NCI-H2196 treated with DMSO at 0.1 percent for 48 hours (cell line): ENCODE measurements at regions not wholly inside any gene's neighbourhood (a gene's known extent, or its start where the extent isn't known, plus 50 kb on each side); places are given as distances from the start of the nearest gene placed in this dataset.
"Not testable (repeated sequence)": the region's sequence is repeated elsewhere in the genome, so short reads cannot be mapped to it uniquely, and the experiment has no call there.

Source experiments
- DNase-seq: peaks from one replicate; lab custom pipeline; 2025; ENCODE audit not compliant: unreplicated experiment; lab: John Stamatoyannopoulos, UW

DNA sequence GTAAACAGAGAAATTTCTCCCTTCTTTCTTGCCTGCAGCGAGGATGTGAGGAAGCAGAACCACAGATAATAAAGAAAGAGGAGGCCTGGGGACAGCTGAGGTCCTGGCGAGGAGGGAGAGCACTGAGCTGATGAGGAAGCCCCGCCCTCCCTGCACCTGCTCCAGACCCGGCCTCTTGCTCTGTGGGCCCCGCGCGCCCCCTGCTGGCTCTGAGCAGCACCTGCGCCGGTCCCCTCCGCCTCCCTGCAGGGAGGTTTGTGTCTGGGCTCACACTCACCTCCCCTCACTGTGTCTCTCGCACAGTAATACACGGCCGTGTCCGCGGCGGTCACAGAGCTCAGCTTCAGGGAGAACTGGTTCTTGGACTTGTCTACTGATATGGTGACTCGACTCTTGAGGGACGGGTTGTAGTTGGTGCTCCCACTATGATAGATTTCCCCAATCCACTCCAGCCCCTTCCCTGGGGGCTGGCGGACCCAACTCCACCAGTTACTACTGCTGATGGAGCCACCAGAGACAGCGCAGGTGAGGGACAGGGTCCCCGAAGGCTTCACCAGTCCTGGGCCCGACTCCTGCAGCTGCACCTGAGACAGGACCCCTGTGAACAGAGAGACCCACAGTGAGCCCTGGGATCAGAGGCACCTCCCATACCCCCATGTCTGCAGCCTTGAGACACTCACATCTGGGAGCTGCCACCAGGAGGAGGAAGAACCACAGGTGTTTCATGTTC lies 485.4 kb downstream of the TMEM121 start:
- DNase-seq: not testable (repeated sequence)

DNA sequence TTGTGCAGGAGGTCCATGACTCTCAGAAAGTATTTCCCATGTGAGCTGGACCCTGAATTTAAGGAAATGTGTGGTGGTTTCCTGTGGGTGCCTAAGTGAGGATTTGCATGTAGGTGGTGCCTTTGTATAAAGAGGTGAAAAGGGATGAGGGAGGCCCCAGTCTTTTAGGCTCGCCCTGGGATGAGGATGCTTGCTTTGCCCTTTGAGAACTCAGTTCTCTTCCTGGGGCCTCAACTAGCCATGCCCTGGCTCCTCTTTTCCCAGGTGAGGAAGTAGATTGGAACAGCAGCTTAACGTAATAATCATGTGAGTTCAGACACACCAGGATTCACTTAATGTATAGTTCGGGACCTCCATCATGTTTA lies 486.0 kb downstream of the TMEM121 start:
- DNase-seq: not testable (repeated sequence)

DNA sequence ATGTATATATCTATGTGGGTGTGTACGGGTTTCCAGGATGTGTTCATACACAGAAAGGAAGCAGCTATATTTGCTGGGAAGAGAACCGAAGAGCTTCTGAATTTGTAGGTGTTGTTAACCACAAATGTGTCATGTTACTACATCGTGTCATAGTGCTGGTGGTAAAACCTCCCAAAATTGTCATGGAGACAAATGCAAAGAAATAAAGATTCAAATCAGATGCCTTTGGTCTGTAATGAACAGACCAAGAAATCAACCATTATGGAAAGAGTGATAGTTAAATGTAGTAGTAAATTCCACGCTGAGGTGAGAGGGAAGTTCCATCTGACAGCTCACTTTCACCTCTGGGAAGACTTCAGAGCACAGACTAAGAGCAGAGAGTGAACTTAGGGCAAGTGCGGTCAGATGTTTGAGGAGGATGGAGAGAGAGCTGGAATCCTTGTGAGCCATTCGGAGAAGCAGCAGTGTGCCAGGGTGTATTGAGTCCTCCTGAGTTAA lies 487.5 kb downstream of the TMEM121 start:
- DNase-seq: no peak

DNA sequence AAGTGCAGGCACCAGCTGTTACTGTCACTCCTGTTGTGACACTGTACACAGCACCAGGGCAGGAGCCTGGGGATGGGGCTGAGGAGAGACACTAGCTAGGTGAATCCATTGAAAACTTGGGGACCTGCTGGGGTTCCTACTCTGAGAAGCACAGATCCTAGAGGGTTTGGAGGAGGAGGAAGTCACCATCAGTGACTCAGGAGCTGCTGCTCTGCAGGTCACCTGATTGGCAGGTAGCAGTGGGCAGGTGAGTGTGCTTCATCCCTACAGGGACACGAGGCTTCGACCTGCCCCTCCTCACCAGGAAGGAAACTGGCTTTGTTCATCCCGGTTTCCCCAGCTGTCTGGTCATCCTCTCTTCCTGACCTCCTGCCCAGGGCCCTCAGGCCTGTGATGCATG lies 491.6 kb downstream of the TMEM121 start:
- not testable (repeated sequence) for DNase-seq

DNA sequence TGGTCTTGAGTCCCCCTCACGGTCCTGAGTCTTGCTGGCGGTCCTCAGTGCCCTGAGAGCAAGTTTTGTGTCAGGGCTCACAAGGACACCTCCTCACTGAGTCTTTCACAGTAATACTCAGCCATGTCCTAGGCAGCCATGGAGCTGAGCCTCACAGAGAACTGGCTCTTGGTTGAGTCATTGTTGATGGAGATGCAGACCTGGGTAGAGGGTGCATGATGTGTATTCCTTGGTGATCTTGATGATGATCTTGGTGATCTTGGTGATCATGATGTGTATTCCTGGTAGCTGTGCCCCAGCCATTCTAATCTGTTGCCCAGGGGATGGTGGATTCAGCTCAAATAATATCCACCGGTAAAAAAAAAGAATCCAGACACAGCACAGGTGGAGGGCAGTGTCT lies 495.4 kb downstream of the TMEM121 start:
- no peak for DNase-seq

DNA sequence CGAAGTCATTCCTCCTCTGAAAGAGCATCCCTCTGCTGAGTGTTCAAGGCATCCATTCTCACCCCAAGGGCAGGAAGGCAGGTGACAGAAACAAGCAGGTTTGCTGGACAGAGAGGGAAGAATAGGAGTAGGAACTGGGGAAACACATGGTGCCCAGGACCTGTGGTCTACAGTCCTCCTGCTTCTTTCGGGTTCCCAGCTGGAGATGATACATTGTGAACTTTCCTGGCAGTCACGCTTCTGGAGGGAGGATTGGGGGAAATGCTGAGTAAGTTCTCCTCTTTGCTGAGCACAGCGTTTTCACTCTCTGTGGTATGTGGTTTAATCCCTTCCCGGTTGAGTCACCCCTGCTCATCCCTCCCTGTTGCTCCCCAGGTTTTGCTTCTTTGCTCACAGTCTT lies 496.3 kb downstream of the TMEM121 start:
- DNase-seq: not testable (repeated sequence)

DNA sequence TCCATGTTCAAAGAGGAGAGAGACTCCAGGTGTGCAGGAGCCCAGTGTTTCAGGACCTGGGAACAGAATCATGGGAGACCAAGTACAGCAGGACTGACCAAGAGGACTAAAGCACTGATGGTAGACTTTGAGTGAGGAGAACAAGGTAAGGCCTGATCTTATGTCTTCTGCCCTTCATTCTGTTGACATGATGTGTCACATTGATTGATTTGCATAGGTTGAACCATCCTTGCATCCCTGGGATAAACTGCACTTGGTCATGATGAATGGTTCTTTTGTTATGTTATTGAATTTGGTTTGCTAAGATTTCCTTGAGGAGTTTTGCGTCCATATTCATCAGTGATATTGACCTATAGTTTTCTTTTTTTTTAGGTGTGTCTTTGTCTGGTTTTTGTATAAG lies 497.0 kb downstream of the TMEM121 start:
- no peak for DNase-seq

DNA sequence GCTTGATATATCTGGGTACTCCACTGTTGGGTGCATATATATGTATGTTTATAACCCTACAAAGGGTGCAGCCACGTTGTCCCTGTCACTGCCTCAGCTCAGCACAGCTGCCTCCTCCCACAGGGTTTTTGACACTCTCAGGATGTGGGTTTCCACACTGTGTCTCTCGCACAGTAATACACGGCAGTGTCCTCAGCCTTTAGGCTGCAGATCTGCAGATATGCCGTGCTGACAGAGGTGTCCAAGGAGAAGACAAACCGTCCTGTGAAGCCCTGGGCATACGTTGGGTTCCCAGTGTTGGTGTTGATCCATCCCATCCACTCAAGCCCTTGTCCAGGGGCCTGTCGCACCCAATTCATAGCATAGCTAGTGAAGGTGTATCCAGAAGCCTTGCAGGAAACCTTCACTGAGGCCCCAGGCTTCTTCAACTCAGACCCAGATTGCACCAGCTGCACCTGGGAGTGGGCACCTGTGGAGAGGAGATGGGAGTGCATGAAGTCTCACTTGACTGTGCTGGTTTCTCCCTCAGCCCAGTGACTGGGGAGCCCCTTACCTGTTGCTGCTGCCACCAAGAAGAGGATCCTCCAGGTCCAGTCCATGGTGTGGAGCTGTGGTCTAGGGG lies 498.7 kb downstream of the TMEM121 start:
- DNase-seq: no peak

DNA sequence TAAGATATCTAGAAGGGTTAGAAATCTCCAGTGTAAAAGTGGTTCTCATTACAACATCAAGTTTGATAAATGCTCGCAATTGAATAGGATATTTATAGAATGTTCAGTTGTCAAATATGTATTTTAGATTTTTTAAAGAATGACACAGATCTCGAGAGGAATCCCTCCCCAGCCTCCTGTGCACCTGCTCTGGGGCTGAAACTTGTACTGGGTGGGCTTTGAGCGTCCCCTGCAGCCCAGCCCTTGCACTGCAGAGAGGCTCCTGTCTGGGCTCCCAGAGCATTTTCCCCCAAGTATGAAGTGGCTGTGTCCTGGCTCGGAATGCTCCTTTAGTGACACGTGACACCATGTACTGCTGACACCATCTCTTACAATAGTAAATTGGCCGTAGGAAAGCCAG lies 499.6 kb downstream of the TMEM121 start:
- DNase-seq: no peak

DNA sequence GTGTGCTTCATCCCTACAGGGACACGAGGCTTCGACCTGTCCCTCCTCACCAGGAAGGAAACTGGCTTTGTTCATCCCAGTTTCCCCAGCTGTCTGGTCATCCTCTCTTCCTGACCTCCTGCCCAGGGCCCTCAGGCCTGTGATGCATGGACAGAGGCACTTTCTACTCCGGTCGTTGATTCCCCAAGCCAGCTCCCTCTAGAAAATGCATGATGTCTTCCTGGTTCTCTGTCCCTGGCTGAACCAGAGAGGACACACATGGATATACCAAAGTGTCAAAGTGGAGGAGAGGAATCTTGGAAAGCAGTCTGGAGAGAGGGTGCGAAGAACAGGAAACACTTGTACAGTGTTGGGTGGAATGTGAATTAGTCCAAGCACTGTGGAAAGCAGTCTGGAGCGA lies 501.4 kb downstream of the TMEM121 start:
- DNase-seq: not testable (repeated sequence)

DNA sequence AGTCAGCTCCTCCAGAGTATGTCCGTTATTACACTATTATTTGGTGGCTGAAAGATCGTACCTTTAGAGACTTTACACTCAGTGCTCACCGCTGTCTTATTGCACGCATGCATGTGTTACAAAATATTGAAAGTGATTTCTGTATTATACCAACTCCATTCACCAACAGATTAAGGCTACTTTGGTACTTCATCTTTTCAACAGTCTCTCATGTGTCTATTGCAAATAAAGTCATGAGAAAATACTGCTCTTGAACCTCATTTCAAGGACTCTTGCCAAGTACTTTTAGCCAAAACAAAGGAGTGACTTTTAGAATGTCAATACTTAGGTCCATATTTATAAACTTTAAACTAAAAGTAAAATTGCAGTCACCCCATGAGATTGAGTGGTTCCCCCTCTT lies 503.6 kb downstream of the TMEM121 start:
- DNase-seq: no peak

DNA sequence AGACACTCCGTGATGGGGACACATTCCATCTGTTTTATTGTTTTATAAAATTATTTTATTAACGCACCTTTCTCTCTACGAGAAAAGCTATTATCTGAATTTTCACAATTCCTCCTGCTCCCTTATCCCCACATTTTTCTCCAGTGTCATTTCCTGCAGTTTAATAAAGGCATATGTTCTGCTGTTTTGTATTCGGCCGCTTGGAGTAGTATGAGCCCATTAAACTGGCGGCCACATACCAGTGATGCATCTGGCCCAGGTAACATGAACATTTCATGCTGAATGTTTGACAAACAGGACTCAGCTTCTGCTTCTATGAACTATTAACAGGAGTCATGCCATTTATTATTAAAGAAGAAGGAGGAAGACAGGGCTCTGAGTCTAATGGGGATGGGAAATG lies 511.0 kb downstream of the TMEM121 start:
- no peak for DNase-seq

DNA sequence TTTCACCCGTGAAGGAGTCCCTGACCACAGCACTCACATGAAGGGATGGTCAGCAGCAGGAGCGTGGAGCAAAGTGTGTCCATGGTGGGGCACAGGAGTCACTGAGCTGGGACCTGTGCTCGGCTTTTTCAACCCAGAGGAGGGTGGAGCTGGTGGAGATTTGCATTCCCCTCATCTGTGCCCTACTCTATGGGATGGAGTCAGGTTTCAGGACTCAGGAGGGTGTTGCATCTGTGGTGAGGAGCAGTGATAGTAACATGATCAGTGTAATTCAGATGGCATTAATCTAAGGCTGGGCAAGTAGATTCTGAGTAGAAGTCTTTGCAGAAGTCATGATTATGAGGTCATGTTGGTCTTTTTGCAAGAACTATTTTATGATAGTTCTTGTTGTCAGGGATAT lies 511.9 kb downstream of the TMEM121 start:
- DNase-seq: no peak

DNA sequence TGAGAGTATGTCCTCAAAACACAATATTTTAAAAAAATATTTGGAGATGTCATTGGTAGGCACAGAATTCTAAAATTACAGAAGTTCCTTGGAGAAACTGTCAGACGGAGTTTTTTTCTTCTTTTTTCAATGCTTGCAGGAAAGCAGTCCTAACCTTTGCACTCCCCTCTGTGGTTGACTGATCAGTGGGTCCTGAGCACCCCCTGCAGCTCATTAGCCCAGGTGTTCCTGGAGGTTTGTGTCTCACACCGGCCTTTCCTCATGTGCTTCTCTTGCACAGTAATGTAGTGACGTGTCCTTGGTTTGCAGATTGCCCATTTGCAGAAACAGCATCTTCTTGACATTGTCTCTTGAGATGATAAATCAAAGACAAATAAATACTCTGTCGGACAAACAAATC lies 513.0 kb downstream of the TMEM121 start:
- DNase-seq: no peak

DNA sequence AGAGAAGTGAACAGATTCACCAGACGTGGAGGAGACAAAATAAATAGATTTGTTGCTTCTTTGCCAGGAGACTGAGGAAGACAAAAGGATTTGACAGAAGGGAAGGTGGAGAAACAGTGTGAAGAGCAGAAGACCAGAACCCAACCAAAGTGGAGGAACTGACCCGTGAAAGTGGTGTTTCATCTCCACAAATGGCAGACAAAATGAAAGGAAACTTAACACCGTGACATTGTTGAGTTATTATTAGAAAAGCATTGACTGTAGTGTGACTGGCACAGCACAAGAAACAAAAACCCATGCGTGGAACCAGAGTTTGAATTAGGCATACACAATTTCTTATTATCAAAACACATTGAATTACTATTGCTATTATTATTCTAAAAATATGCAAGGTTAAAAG lies 518.1 kb downstream of the TMEM121 start:
- DNase-seq: no peak

DNA sequence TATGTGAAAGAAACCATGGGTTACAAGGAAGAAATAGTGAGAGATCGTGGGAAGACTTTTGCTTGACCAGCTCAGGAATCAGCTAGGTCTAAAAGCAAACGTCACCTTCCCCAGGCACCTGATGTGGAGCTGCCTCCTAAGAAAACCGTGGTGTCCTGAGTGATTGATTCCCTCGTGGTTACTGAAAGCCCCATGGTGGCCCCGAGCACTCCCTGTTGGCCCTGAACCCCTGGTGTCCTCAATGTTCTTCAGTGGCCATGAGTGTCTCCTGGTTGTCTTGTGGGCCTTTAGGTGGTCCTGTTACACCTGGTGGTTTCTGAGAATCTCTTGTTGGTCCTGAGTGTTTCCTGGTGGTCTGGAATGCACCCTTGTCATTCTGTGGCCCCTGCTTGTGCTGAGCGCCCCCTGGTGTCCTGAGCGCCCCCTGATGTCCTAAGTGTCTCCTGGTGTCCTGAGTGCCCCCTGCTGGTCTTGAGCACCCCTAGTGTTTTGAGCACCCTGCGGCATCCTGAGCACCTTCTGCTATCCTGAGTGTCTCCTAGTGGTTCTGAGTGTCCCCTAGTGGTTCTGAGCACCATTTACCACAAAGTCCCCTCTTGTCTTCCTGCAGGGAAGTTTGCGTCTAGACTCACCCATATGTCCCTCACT lies 518.7 kb downstream of the TMEM121 start:
- no peak for DNase-seq

DNA sequence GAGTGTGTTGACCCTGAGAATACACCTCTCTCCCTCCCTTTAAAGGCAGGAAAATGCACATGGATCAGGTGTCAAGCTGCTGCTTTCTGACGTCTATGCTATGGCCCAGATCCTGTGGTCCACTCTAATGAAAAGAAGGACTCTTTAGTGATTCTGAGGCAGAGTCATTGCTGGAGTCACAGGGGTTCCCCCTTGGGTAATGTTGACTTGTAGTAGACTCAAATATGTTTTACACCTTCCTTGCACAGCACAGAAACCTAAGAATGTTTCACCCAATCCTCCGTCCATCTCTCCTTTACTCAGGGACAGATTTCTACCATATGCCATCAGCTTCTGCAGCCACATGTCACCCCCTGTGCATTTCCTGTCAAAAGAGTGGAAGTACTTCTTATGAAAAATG lies 525.4 kb downstream of the TMEM121 start:
- DNase-seq: no peak

DNA sequence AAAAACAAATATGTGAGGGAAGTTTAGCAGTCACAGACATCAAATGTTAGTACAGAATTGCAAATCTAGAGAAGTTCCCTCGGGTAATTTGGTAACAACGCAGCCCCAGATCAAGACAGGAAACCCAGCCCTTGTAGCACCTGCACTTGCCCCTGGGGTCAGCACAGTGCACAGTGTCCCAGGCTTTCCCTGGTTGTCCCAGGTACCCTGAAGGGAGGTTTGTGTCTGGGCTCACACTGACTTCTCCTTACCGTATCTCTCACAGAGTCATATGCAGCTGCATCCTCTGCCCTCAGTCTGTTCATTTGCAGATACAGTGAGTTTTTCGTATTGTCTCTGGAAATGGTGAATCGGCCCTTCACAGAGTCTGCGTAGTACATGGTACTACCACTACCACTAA lies 528.9 kb downstream of the TMEM121 start:
- DNase-seq: no peak

DNA sequence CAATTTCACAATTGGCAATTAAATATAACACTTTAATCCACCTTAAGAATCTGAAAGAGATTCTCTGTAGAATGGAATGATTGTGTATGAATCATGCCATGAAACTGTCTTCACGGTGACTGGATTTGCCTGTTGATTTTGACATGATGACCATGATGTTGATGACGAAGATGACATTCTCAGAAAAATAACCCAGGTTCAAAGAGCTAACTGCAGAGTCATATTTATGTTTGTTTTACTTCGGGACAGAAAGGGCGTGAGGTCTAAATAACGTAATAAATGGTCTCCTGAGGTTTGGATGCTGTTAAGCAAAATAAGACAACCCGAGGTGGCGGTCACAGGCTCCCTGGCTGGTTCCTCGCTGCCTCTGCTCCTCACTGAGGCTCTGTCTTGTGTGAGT lies 532.0 kb downstream of the TMEM121 start:
- no peak for DNase-seq

DNA sequence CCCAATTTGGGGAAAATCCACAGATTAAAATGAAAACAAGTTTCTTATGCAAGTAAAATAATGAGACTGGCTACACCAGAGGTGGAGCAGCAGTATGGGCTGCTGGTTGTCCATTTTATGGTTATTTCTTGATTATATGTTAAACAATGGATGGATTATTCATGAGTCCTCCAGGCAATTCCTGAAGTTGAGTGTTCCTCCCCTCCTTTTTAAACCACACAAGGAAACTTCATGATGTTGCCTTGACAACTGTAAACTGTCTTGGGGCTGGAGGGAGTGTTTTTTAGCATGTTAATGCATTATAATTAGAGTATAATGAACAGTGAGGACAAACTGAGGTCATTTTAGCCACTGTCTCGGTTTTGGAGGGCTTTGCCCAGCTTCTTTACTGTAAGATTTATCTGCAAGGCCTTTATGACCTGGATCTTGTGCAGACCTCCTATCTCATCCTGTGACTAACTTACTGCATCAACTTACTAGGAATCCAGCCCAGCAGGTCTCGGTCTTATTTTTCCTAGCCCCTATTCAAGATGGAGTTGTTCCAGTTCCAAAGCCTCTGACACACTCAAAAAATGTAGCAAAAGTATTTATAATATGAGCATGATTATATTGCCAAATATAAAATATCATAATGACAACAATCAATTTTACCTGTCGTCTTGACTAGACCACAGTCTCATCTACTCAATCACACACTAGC lies 534.0 kb downstream of the TMEM121 start:
- no peak for DNase-seq

DNA sequence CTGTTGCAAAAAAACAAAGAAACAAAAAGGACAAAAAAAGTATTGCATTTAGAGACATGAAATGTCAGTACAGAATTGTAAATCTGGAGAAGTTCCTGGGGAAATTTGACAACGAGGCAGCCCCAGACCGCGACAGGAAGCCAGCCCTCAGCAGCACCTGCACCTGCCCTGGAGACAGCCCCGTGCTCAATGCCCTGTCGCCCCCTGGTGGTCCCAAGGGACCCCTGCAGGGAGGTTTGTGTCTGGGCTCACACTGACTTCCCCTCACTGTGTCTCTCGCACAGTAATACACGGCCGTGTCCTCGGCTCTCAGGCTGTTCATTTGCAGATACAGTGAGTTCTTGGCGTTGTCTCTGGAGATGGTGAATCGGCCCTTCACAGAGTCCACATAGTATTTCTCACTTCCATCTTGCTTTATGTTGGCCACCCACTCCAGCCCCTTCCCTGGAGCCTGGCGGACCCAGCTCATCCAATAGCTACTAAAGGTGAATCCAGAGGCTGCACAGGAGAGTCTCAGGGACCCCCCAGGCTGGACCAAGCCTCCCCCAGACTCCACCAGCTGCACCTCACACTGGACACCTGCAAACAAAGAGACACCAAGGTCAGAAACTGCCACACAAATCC lies 535.6 kb downstream of the TMEM121 start:
- DNase-seq: not testable (repeated sequence)
